Cardiac muscle cell (in vitro differentiated cells and primary cell): ENCODE measurements at regions not wholly inside any gene's neighbourhood (a gene's known extent, or its start where the extent isn't known, plus 50 kb on each side); places are given as distances from the start of the nearest gene placed in this dataset.

Source experiments
- DNase-seq, 2 donors: peaks; one replicate each; pipeline versions ENCODE4 v3.0.0 to v3.0.0-alpha.2; 2010 to 2017; ENCODE audit warnings: low read depth in 1 of 2, low spot score in 1 of 2
- H3K27ac ChIP-seq: fragments of 200-600 bp; sonication (generic); 2 replicates; pipeline ENCODE4 v1.5.1; 2016
- H3K27me3 ChIP-seq: fragments of 200-600 bp; sonication (generic); 2 replicates; pipeline ENCODE4 v1.6.0; 2016; ENCODE audit warnings: control low read depth
- H3K36me3 ChIP-seq: fragments of 200-600 bp; sonication (generic); 2 replicates; pipeline ENCODE4 v1.5.1; 2016; ENCODE audit warnings: control low read depth
- H3K4me1 ChIP-seq: fragments of 200-600 bp; sonication (generic); 2 replicates; pipeline ENCODE4 v1.8.1; 2017; ENCODE audit warnings: low read depth, mild to moderate bottlenecking, mixed run types
- H3K4me3 ChIP-seq: fragments of 200-600 bp; sonication (generic); 2 replicates; pipeline ENCODE4 v1.5.1; 2016; ENCODE audit warnings: mild to moderate bottlenecking
- H3K9me3 ChIP-seq: fragments of 200-600 bp; sonication (generic); 2 replicates; pipeline ENCODE4 v1.5.1; 2017; ENCODE audit warnings: low read depth, mild to moderate bottlenecking, control low read depth
- CTCF ChIP-seq: IDR thresholded peaks from 2 replicates; pipeline ENCODE4 v1.5.1; 2012; ENCODE audit warnings: low read depth, mild to moderate bottlenecking, low read length

GRCh38 chr12:93316623-93316971 is 61.1 kb upstream of the NUDT4 start:
- Histone ChIP-seq H3K4me1 (peaks cover 14% of the 10 kb centered on the region), H3K27ac (no peak overlapping the region), H3K27me3 (no peaks in the 10 kb centered on the region), H3K36me3 (no peaks in the 10 kb centered on the region), H3K4me3 (no peak overlapping the region), H3K9me3 (no peaks in the 10 kb centered on the region)
- no peak for TF ChIP-seq CTCF
- no peak for DNase-seq

- H3K4me3 ChIP-seq: no peak overlapping the region
- H3K36me3 ChIP-seq: no peaks in the 10 kb centered on the region
- H3K27ac ChIP-seq: no peak overlapping the region
- DNase-seq: no peak
- H3K27me3 ChIP-seq: no peaks in the 10 kb centered on the region
- peaks cover 14% of the 10 kb centered on the region for H3K4me1 ChIP-seq
- no peaks in the 10 kb centered on the region for H3K9me3 ChIP-seq
- TF ChIP-seq CTCF: no peak
These were observed 60.5 kb upstream of the NUDT4 start for GRCh38 chr12:93317227-93317626.

GRCh38 chr12:93318720-93319522 is 58.8 kb upstream of the NUDT4 start:
- Histone ChIP-seq H3K4me1 (peaks cover 18% of the 10 kb centered on the region), H3K27ac (no peak overlapping the region), H3K9me3 (no peaks in the 10 kb centered on the region), H3K36me3 (no peaks in the 10 kb centered on the region), H3K4me3 (no peak overlapping the region), H3K27me3 (no peaks in the 10 kb centered on the region)
- TF ChIP-seq CTCF: no peak
- DNase-seq: no peak

GRCh38 chr12:93319523-93320050 is 58.1 kb upstream of the NUDT4 start:
- Histone ChIP-seq H3K27me3 (no peaks in the 10 kb centered on the region), H3K4me3 (no peak overlapping the region), H3K4me1 (peaks cover 20% of the 10 kb centered on the region), H3K36me3 (no peaks in the 10 kb centered on the region), H3K9me3 (no peaks in the 10 kb centered on the region), H3K27ac (no peak overlapping the region)
- no peak for DNase-seq
- TF ChIP-seq CTCF: no peak

- no peak overlapping the region for H3K27ac ChIP-seq
- no peak for DNase-seq
- TF ChIP-seq CTCF: no peak
- no peak overlapping the region for H3K4me3 ChIP-seq
- H3K27me3 ChIP-seq: no peaks in the 10 kb centered on the region
- no peaks in the 10 kb centered on the region for H3K36me3 ChIP-seq
- H3K9me3 ChIP-seq: no peaks in the 10 kb centered on the region
- H3K4me1 ChIP-seq: peaks cover 7% of the 10 kb centered on the region
These were observed 54.9 kb upstream of the NUDT4 start for GRCh38 chr12:93322784-93323183.
